Endothelial cell of umbilical vein (primary cell): ENCODE measurements at regions not wholly inside any gene's neighbourhood (a gene's known extent, or its start where the extent isn't known, plus 50 kb on each side); places are given as distances from the start of the nearest gene placed in this dataset.
"Not testable (repeated sequence)": the region's sequence is repeated elsewhere in the genome, so short reads cannot be mapped to it uniquely, and the experiment has no call there.

Source experiments
- BruUV-seq: library from RNA; stranded (reverse); fragments of 400-500 nt; replicated peaks from 2 replicates; lab custom pipeline; 2021; lab: Mats Ljungman, UMichigan
- CTCF ChIA-PET: fragments of 300-600, 350-600 bp; sonication (Branson Sonifier 250); formaldehyde crosslinking; loops from one replicate; lab custom pipeline; 2021; ENCODE audit warnings: antibody characterized with exemption, inconsistent platforms; lab: Charles Lee
- POLR2A ChIA-PET: fragments of 300-600, 350-600 bp; sonication (Branson Sonifier 250); formaldehyde crosslinking; loops from one replicate; lab custom pipeline; 2021; ENCODE audit warnings: antibody characterized with exemption, inconsistent platforms; lab: Charles Lee
- DNase-seq: peaks from one replicate; pipeline ENCODE4 v3.0.0-alpha.2; 2011; ENCODE audit warnings: low read depth, low spot score
- FAIRE-seq: peaks from 2 replicates; lab custom pipeline; 2011; peaks lifted over from hg19 to GRCh38; lab: Jason Lieb, UNC
- H2AFZ ChIP-seq: 2 replicates; pipeline ENCODE4 v1.6.0; 2012; ENCODE audit warnings: low read depth, low read length, control low read depth, inconsistent platforms
- H3K27ac ChIP-seq: 2 replicates; pipeline ENCODE4 v1.5.1; 2011; ENCODE audit warnings: low read depth, mild to moderate bottlenecking, control low read depth, low read length, moderate library complexity; ENCODE audit not compliant: insufficient read depth
- H3K27me3 ChIP-seq, 2 experiments: 2 replicates each; pipeline versions ENCODE4 v1.6.0 to v1.6.1; 2011; ENCODE audit warnings: low read length in 2 of 2, mixed read lengths in 1 of 2; ENCODE audit not compliant: control insufficient read depth in 2 of 2, insufficient read depth in 2 of 2
- H3K36me3 ChIP-seq, 2 experiments: 2 replicates in 1 of 2; 3 replicates in 1 of 2; pipeline ENCODE4 v1.5.1; 2011; ENCODE audit warnings: low read length in 2 of 2, mild to moderate bottlenecking in 1 of 2, moderate library complexity in 1 of 2; ENCODE audit not compliant: control insufficient read depth in 2 of 2, insufficient read depth in 2 of 2; ENCODE audit errors: extremely low read depth in 1 of 2
- H3K4me1 ChIP-seq: 3 replicates; pipeline ENCODE4 v1.5.1; 2011; ENCODE audit warnings: mild to moderate bottlenecking, low read length; ENCODE audit not compliant: control insufficient read depth, insufficient read depth; ENCODE audit errors: extremely low read depth
- H3K4me2 ChIP-seq: 2 replicates; pipeline ENCODE4 v1.6.1; 2011; ENCODE audit warnings: low read length, control low read depth, mixed read lengths; ENCODE audit not compliant: insufficient read depth
- H3K4me3 ChIP-seq, 3 experiments: fragments of 200-600 bp in 1 of 3; sonication (generic), shearing (Covaris generic) in 1 of 3; replicated peaks in 1 of 3; 2 replicates each; pipeline ENCODE4 v1.5.1; 2011 to 2016; ENCODE audit warnings: control low read depth in 3 of 3, low read length in 3 of 3, mild to moderate bottlenecking in 2 of 3, inconsistent platforms in 1 of 3, low read depth in 1 of 3, moderate library complexity in 1 of 3; ENCODE audit not compliant: insufficient read depth in 1 of 3
- H3K79me2 ChIP-seq: 2 replicates; pipeline ENCODE4 v1.6.0; 2012; ENCODE audit warnings: low read length, inconsistent platforms; ENCODE audit not compliant: control insufficient read depth, insufficient read depth
- H3K9ac ChIP-seq: replicated peaks from 2 replicates; pipeline ENCODE3; 2011; ENCODE audit warnings: low read length, control low read depth; ENCODE audit not compliant: insufficient read depth; ENCODE audit errors: extremely low read depth
- H3K9me1 ChIP-seq: replicated peaks from 3 replicates; pipeline ENCODE4 v1.6.0; 2011; ENCODE audit warnings: mild to moderate bottlenecking, low read length; ENCODE audit not compliant: control insufficient read depth, insufficient read depth; ENCODE audit errors: extremely low read depth
- H3K9me3 ChIP-seq: replicated peaks from 2 replicates; pipeline ENCODE4 v1.5.1; 2012; ENCODE audit warnings: low read length, inconsistent platforms; ENCODE audit not compliant: control insufficient read depth, insufficient read depth
- H4K20me1 ChIP-seq: replicated peaks from 2 replicates; pipeline ENCODE3; 2011; ENCODE audit warnings: mild to moderate bottlenecking, low read length; ENCODE audit not compliant: control insufficient read depth, insufficient read depth; ENCODE audit errors: extremely low read depth
- EZH2 ChIP-seq: IDR thresholded peaks from 2 replicates; pipeline ENCODE4 v1.6.1; 2012; ENCODE audit warnings: borderline replicate concordance, low read depth, mild to moderate bottlenecking, moderate library complexity, low read length, inconsistent platforms; ENCODE audit not compliant: severe bottlenecking
- FOS ChIP-seq: IDR thresholded peaks from 2 replicates; pipeline ENCODE4 v1.6.1; 2011; ENCODE audit warnings: mild to moderate bottlenecking, low read length, moderate library complexity, borderline replicate concordance; ENCODE audit not compliant: insufficient read depth
- GATA2 ChIP-seq: IDR thresholded peaks from 2 replicates; pipeline ENCODE4 v1.7.0; 2011; ENCODE audit warnings: low read depth, mild to moderate bottlenecking, moderate library complexity, mixed read lengths, low read length; ENCODE audit not compliant: insufficient read length, insufficient read depth
- JUN ChIP-seq: IDR thresholded peaks from 2 replicates; pipeline ENCODE4 v1.6.1; 2011; ENCODE audit warnings: borderline replicate concordance, low read depth; ENCODE audit not compliant: insufficient read length, insufficient read depth
- POLR2A ChIP-seq: IDR thresholded peaks from 2 replicates; pipeline ENCODE4 v1.6.1; 2012; ENCODE audit warnings: low read depth, mild to moderate bottlenecking, control low read depth, low read length
- dilution Hi-C: fragments of 300-500 bp; cut with MboI; formaldehyde crosslinking; loops from one replicate; pipeline ENCODE4 v1.15.0; 2019; ENCODE audit warnings: low sequenced_read_pairs; ENCODE audit not compliant: extremely low pct_ligation_motif_present
- intact Hi-C: fragments of 100-400 bp; cut with micrococcal nuclease; formaldehyde crosslinking; loops from one replicate; pipeline ENCODE4 v1.10.0; 2022

DNA sequence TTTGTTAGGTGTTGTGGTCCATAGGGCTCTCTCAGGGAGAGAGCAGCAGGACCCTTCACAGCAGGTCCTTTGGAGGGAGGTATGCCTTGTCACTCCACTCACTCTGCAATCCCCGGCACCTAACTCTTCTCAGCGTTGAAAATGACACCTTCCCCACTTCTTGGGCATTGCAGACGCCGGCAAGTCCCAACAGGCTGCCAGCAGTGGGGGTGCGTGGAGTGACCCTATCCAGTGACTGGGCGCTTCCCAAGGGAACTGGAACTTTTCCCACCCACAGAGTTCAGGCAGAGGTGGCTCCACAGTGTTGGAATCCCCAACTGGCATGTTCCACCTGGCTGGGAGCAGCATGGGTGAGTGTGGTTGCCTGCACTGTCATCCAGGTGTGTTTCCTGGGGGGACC is 705.1 kb upstream of the FRG1 start:
- Histone ChIP-seq H2AFZ (no peak overlapping the region), H3K27me3 (no peaks in the 10 kb centered on the region), H3K9ac (no peak overlapping the region), H4K20me1 (no peaks in the 10 kb centered on the region), H3K4me3 (no peak overlapping the region), H3K36me3 (no peaks in the 10 kb centered on the region), H3K79me2 (no peaks in the 10 kb centered on the region), H3K27ac (no peak overlapping the region), H3K9me3 (peaks cover 2% of the 10 kb centered on the region), H3K9me1 (no peaks in the 10 kb centered on the region), H3K4me1 (no peaks in the 10 kb centered on the region), H3K4me2 (no peak overlapping the region)
- dilution Hi-C loops = no loop called here
- no peak for DNase-seq
- TF ChIP-seq JUN = no peak
- TF ChIP-seq POLR2A = no peak
- no peak for TF ChIP-seq EZH2
- no peak for TF ChIP-seq FOS
- no peak for TF ChIP-seq GATA2
- ChIA-PET CTCF (no interaction called here), POLR2A (no interaction called here)
- FAIRE-seq = no peak
- no TSS peak for BruUV-seq
- intact Hi-C loops = no loop called here

DNA sequence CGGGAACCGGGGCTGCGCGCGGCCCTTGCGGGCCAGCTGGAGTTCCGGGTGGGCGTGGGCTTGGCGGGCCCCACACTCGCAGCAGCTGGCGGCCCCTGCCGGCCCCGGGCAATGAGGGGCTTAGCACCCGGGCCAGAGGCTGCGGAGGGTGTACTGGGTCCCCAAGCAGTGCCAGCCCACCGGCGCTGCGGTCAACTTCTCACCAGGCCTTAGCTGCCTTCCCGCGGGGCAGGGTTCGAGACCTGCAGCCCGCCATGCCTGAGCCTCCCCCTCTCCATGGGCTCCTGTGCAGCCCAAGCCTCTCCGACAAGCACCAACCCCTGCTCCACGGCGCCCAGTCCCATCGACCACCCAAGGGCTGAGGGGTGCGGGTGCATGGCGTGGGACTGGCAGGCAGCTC is 704.4 kb upstream of the FRG1 start:
- intact Hi-C loops, H3K9me3 ChIP-seq, POLR2A ChIA-PET, H2AFZ ChIP-seq, H3K4me1 ChIP-seq, H3K9ac ChIP-seq, H3K27me3 ChIP-seq, H3K79me2 ChIP-seq, H3K4me2 ChIP-seq, CTCF ChIA-PET, BruUV-seq, H3K9me1 ChIP-seq, FAIRE-seq, DNase-seq, H3K27ac ChIP-seq, H4K20me1 ChIP-seq, dilution Hi-C loops, H3K36me3 ChIP-seq, H3K4me3 ChIP-seq: not testable (repeated sequence)
